Tibial nerve (tissue), 4 donors: ENCODE measurements at regions not wholly inside any gene's neighbourhood (a gene's known extent, or its start where the extent isn't known, plus 50 kb on each side); places are given as distances from the start of the nearest gene placed in this dataset.

Source experiments
- CTCF ChIP-seq, 5 experiments: fragments of 200-600 bp in 3 of 5; fragments of 450-650 bp in 2 of 5; sonication (generic) in 3 of 5; IDR thresholded peaks; one replicate each; pipeline ENCODE4 v1.5.1; 2016 to 2019; ENCODE audit warnings: antibody characterized with exemption in 5 of 5, mild to moderate bottlenecking in 3 of 5, moderate library complexity in 2 of 5
- EP300 ChIP-seq, 2 donors: sonication (generic); formaldehyde crosslinking; IDR thresholded peaks; one replicate each; pipeline ENCODE4 v1.6.1; 2017; ENCODE audit warnings: antibody characterized with exemption in 2 of 2, mild to moderate bottlenecking in 1 of 2
- POLR2A ChIP-seq, 2 donors: fragments of 450-650 bp; IDR thresholded peaks; one replicate each; pipeline ENCODE4 v1.6.1; 2017; ENCODE audit warnings: antibody characterized with exemption in 2 of 2, mild to moderate bottlenecking in 2 of 2, moderate library complexity in 2 of 2

- no peak for TF ChIP-seq CTCF (IDR thresholded peaks at IDR 0.05)
- TF ChIP-seq POLR2A (IDR thresholded peaks at IDR 0.05) = no peak
- TF ChIP-seq EP300 (IDR thresholded peaks at IDR 0.05) = no peak
Observed at GRCh38 chr18:28904789-28905364, 727.9 kb upstream of the CDH2 start.
